GM19238 (cell line): ENCODE measurements at regions not wholly inside any gene's neighbourhood (a gene's known extent, or its start where the extent isn't known, plus 50 kb on each side); places are given as distances from the start of the nearest gene placed in this dataset.

Source experiments
- DNase-seq: peaks from one replicate; pipeline ENCODE4 v3.0.0; 2011; ENCODE audit warnings: low spot score; ENCODE audit not compliant: insufficient read length

GRCh38 chr1:24990136-24990535, 60.1 kb upstream of the RUNX3 start:
- DNase-seq, result no peak

GRCh38 chr1:24989082-24989481, 59.0 kb upstream of the RUNX3 start:
- no peak for DNase-seq

DNA sequence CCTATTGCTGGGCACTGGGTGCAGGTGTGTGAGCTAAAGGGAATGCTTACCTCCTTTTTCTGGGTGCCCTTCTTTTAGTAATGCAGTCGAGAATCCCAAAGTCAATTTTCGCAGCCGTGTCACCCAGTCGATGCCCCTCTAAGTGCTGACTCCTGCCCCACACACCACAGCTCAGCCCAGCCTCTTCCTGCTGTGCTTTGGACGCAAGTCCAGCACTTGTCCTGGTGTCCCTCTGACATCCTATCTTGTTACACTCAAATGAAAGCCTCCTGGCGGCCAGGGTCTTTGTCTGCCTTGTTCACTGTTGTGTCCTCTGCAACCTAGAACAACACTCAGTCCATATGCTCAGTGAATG, 58.5 kb upstream of the RUNX3 start:
- no peak for DNase-seq

DNA sequence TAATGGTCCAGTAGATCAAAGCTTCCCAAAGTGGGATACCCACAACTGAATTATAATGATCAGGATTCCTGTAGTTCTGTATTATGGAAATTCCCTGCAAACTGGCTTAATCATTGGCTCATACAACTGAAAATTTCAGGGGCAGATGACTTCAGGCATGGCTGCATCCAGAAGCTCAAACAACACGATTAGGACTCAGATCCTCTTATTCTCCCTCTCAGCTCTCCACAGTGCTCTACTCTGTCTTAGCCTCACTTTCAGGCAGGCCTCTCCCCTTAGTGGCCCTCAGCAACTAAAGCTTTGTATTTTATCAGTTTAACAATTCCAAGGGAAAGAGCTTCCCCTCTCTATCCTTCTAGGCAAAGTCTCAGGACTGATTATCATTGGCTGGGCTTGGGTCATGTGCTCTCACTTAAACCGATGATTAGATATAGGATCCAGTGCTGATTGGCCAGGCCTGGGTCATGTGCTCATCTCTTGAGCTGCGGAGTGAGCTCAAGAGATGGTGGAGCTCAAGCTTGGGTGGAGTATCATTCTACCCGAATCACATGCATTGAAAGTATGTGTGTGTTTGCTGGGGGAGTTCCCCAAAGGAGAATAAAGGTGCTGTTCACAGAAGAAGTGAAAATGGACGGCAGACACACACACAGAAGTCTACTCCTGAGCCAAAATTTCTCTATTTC, 57.9 kb upstream of the RUNX3 start:
- DNase-seq, result peak; percentile 34

GRCh38 chr1:24987424-24987823, 57.3 kb upstream of the RUNX3 start:
- DNase-seq, result no peak

GRCh38 chr1:24986372-24986965, 56.4 kb upstream of the RUNX3 start:
- no peak for DNase-seq

DNA sequence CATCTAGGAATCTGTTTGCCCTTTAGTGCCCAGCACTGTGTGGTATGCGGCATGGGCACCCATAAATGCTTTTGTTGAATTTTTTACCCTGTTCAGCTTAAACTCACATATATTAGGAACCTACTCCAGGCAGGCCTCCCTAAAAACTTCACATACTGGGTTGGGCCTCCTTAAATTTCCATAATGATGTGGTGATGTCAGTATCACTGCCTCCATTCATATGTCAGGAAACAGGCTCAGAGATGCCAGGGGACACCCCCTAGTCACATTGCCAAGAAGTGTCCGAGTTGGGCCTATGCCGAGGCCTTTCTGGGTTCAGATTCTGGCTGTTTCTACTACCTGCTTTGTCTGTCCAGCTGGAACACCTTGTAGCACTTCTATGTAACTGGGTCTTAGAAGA, 55.7 kb upstream of the RUNX3 start:
- no peak for DNase-seq

GRCh38 chr1:24984800-24985522, 54.9 kb upstream of the RUNX3 start:
- no peak for DNase-seq

DNA sequence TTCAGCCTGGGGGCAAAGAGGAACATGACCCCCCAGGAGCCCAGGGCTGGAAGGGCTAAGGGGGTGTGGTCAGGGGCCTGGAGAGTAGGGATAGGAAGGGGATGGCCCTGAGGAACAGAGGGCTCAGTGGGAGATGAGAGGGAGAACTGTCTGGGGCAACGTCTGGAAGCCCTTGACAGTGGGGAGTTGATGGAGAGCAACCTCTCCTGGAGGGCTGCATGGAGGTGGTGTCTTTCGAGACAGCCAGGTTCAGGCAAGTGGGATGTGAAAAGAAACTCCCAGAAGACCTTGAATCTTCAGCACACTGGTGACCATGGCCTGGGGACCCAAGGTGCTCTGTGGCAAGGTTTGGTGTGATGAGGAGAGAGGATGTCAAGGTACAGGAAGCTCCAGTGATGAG, 54.2 kb upstream of the RUNX3 start:
- DNase-seq, result no peak

- DNase-seq, result no peak
Observed at GRCh38 chr1:24983006-24983680, 53.1 kb upstream of the RUNX3 start.

- no peak for DNase-seq
Observed at GRCh38 chr1:24981631-24982005, 51.5 kb upstream of the RUNX3 start.

DNA sequence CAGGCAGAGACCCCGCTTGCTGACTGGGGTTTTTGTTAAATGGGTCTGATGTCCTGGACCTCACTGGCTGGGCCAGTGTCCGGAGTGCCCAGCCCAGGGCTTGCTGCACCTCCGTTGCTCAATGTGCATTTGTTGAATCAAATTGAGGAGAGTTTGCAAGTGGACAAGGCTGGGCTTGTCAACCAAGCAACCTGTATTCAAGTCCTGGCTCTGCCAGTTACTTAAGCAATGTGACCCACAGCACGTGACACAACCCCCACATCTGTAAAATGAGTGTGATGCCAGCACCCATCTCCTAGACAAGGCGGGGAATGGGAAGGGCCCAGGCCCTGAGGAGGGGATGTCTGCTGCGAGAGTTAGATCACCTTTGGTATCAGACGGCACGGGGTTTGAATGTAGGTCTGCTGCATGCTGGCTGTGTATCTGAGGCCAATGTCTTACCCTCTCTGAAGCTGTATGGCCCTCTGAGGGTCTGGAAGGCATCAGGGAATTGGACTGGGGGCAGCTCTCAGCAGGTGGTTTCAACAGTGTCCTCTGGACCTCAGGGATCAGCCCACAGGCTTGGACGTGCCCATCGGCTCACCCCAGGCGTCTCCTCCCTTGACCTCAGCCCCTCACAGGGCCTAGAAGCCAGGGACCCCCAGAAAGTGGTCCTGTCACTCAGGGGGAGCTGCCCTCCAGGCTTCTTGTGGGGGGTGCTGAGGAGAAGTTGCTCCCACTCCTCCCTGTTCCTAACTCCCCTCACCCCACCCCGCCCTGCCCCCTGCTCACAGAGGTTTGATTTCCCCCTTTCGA, 51.0 kb upstream of the RUNX3 start:
- DNase-seq, result no peak
